C4-2B (cell line): ENCODE measurements at regions not wholly inside any gene's neighbourhood (a gene's known extent, or its start where the extent isn't known, plus 50 kb on each side); places are given as distances from the start of the nearest gene placed in this dataset.

Experiments
- ZFX ChIP-seq: fragments of 450-650 bp; IDR thresholded peaks from 2 replicates; pipeline ENCODE4 v1.6.1; 2017
- TF ChIP-seq, protein P1 (sequence below): fragments of 450-650 bp; conservative IDR thresholded peaks from 2 replicates; pipeline ENCODE4 v1.5.1; 2017; ENCODE audit warnings: mild to moderate bottlenecking

DNA sequence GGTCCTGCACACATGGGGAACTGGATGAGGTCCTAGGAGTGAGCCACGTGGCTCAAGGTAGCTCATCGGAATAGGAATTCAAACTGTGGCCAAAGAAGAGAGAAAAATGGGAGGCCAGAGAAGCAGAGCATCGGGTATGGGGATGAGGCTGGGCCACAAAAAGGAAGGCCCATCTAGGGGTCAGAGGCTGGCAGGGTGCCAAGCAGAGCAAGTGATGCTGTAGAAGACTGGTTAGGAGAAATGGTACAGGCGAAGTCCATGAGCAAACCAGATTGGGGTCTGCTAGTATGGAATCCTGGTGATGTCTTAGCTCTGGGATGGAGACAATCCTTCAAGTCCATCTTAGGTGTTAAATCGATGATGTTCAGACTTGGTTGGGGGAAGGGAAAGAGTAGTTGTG, 68.0 kb downstream of the TEX35 start:
- TF ChIP-seq, protein P1, sequence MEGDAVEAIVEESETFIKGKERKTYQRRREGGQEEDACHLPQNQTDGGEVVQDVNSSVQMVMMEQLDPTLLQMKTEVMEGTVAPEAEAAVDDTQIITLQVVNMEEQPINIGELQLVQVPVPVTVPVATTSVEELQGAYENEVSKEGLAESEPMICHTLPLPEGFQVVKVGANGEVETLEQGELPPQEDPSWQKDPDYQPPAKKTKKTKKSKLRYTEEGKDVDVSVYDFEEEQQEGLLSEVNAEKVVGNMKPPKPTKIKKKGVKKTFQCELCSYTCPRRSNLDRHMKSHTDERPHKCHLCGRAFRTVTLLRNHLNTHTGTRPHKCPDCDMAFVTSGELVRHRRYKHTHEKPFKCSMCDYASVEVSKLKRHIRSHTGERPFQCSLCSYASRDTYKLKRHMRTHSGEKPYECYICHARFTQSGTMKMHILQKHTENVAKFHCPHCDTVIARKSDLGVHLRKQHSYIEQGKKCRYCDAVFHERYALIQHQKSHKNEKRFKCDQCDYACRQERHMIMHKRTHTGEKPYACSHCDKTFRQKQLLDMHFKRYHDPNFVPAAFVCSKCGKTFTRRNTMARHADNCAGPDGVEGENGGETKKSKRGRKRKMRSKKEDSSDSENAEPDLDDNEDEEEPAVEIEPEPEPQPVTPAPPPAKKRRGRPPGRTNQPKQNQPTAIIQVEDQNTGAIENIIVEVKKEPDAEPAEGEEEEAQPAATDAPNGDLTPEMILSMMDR, result no peak
- no peak for TF ChIP-seq ZFX
